ENCODE measurements at regions not wholly inside any gene's neighbourhood (a gene's known extent, or its start where the extent isn't known, plus 50 kb on each side); places are given as distances from the start of the nearest gene placed in this dataset.

GRCh38 chr2:129772190-129772579, 207.3 kb upstream of the RAB6C start:
- DNase-seq (ENCODE audit: low read depth): no peak
- no peak overlapping the region for H3K4me3 ChIP-seq (ENCODE audit: low read depth, low read length)
- no peak for TF ChIP-seq CTCF (conservative IDR thresholded peaks at IDR 0.05; ENCODE audit: low read depth, low read length)

- TF ChIP-seq CTCF (conservative IDR thresholded peaks at IDR 0.05; ENCODE audit: low read depth, low read length): no peak
- no peak overlapping the region for H3K4me3 ChIP-seq (ENCODE audit: low read depth, low read length)
- DNase-seq (ENCODE audit: low read depth): no peak
Observed at GRCh38 chr2:129775952-129776653, 203.4 kb upstream of the RAB6C start.

GRCh38 chr2:129777146-129777545, 202.3 kb upstream of the RAB6C start:
- no peak for TF ChIP-seq CTCF (conservative IDR thresholded peaks at IDR 0.05; ENCODE audit: low read depth, low read length)
- no peak for DNase-seq (ENCODE audit: low read depth)
- no peak overlapping the region for H3K4me3 ChIP-seq (ENCODE audit: low read depth, low read length)

GRCh38 chr2:129777762-129778583, 201.5 kb upstream of the RAB6C start:
- DNase-seq (ENCODE audit: low read depth): no peak
- no peak for TF ChIP-seq CTCF (conservative IDR thresholded peaks at IDR 0.05; ENCODE audit: low read depth, low read length)
- H3K4me3 ChIP-seq (ENCODE audit: low read depth, low read length): no peak overlapping the region

- no peak for TF ChIP-seq CTCF (conservative IDR thresholded peaks at IDR 0.05; ENCODE audit: low read depth, low read length)
- no peak overlapping the region for H3K4me3 ChIP-seq (ENCODE audit: low read depth, low read length)
- DNase-seq (ENCODE audit: low read depth): no peak
Observed at GRCh38 chr2:129778584-129778877, 200.9 kb upstream of the RAB6C start.

- H3K4me3 ChIP-seq (ENCODE audit: low read depth, low read length): no peak overlapping the region
- no peak for TF ChIP-seq CTCF (conservative IDR thresholded peaks at IDR 0.05; ENCODE audit: low read depth, low read length)
- no peak for DNase-seq (ENCODE audit: low read depth)
Observed at GRCh38 chr2:129779783-129780182, 199.7 kb upstream of the RAB6C start.

All from choroid plexus epithelial cell (primary cell).